GM12891 (cell line): ENCODE measurements at regions not wholly inside any gene's neighbourhood (a gene's known extent, or its start where the extent isn't known, plus 50 kb on each side); places are given as distances from the start of the nearest gene placed in this dataset.
"Not testable (repeated sequence)": the region's sequence is repeated elsewhere in the genome, so short reads cannot be mapped to it uniquely, and the experiment has no call there.

Source experiments
- DNase-seq: peaks from one replicate; pipeline ENCODE4 v3.0.0; 2011; ENCODE audit warnings: low spot score; ENCODE audit not compliant: insufficient read length
- FAIRE-seq: peaks from 2 replicates; lab custom pipeline; 2011; peaks lifted over from hg19 to GRCh38; lab: Jason Lieb, UNC
- PAX5 ChIP-seq: IDR thresholded peaks from 2 replicates; pipeline ENCODE4 v1.6.1; 2011; ENCODE audit warnings: low read length, moderate library complexity, mild to moderate bottlenecking; ENCODE audit not compliant: insufficient read depth, severe bottlenecking
- POLR2A ChIP-seq: IDR thresholded peaks from 2 replicates; pipeline ENCODE4 v1.6.1; 2011; ENCODE audit warnings: low read depth, low read length, control low read depth
- POLR2AphosphoS5 ChIP-seq: IDR thresholded peaks from 2 replicates; pipeline ENCODE4 v1.6.1; 2011; ENCODE audit warnings: low read depth, low read length, control low read depth
- POU2F2 ChIP-seq: IDR thresholded peaks from 2 replicates; pipeline ENCODE4 v1.6.1; 2011; ENCODE audit warnings: low read depth, mild to moderate bottlenecking, control low read depth, low read length, moderate library complexity
- SPI1 ChIP-seq: IDR thresholded peaks from 2 replicates; pipeline ENCODE4 v1.6.1; 2011; ENCODE audit warnings: low read depth, low read length, control low read depth
- TAF1 ChIP-seq: IDR thresholded peaks from 2 replicates; pipeline ENCODE4 v1.6.1; 2011; ENCODE audit warnings: low read depth, low read length, control low read depth

DNA sequence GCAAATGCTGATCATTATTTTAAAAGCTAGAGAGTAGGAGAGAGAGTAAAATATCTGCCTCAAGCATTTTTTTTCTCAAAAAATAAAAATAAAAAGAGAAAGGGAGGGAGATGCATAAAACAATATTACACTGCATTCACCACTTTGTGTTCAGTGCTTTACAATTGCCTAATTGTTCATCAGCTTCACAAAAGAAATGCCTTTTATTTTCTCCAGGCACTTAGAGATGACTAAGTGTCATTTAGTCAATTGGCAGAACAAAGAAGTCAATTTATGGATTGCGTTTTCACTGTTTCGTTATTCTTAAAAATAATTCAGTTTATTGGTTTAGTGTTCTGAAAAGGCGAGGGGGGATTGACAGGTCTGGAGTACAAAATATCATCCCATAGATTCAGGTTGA is 232.5 kb upstream of the CCNH start:
- no peak for FAIRE-seq
- DNase-seq: no peak
- TF ChIP-seq POLR2AphosphoS5: no peak

DNA sequence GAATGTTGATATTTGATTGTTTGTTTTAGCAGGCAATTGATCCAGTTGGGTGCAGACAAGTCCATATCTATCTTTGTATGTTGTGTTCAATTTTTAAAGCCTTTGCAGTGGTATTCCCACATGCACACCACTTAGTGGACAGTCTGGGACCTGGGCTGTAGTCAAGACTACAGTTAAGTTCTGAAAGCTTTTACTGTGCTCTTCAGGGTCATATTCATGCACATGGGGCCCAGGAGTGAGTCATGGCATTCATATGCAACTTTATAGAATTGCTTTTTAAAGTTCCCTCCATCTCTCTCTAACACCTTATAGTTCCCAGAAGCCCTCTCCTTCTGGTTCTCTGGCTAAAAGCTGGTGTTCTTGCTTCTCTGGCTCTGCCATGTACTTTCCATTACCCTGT is 228.2 kb upstream of the CCNH start:
- DNase-seq: no peak
- no peak for FAIRE-seq
- TF ChIP-seq PAX5: no peak
- TF ChIP-seq POU2F2: no peak
- no peak for TF ChIP-seq POLR2AphosphoS5
- TF ChIP-seq SPI1: no peak
- TF ChIP-seq TAF1: no peak
- no peak for TF ChIP-seq POLR2A

DNA sequence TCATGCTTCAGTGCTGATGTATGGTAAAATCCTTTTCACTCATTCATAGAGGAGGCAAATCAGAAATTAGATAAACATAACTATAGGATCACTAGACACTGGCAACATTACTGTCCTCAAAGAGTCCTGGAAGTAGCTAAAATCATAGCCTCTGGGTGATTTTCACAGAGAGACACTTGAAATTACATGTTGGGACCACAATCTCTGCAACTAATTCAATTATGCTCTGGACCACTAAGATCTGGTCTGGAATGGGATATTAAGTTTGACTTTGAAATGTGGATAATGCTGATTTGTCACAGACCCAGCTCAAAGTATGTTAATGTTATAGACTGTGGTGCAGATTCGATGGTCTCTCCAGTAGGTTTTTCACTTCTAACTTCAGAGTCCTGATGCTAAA is 214.6 kb upstream of the CCNH start:
- no peak for DNase-seq
- TF ChIP-seq SPI1 (no peak), TAF1 (no peak), PAX5 (no peak), POLR2A (no peak), POLR2AphosphoS5 (no peak), POU2F2 (no peak)
- FAIRE-seq: no peak

DNA sequence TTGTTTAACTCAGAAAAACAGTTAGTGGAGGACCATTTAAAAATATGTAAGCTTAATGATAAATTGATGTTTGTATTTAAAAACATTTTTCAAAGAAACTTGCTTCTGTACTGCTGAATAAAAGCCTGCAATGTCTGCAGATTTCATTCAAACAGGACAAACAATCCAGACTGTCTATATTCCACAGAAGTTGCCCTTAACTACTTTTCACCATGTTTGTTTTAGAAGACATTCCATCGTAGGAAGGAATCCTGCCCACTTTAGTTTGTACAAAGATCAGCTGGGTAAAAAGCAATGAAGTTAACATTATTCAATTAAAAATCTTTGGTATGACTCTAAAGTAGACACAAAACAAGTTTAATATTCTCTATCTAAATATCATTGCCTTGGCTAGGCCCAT is 195.7 kb upstream of the CCNH start:
- FAIRE-seq (no peak), DNase-seq (no peak)
- TF ChIP-seq SPI1 (no peak), POLR2AphosphoS5 (no peak), TAF1 (no peak), PAX5 (no peak), POU2F2 (no peak), POLR2A (no peak)

DNA sequence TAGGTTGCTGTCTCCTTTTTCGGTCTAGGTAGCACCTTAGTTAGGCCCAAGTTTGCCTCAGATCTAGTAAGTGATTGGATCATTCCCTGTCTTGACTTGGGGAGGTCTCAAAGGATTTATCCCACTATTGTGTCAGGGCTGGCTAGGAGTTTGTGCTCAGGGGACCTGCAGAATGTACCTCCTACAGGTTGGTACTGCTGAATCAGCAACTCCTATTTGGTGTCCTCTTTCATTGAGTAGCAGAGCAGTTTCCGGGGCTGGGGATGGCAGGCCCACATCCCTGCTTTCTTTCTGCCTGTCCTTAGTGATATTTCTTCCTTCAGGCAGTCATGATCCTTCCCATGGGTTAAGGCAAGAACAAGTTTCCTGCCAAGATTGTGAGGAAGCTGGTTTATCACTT is 192.9 kb upstream of the CCNH start:
- DNase-seq (no peak), FAIRE-seq (no peak)
- TF ChIP-seq PAX5 (no peak), POLR2A (no peak), TAF1 (no peak), SPI1 (no peak), POLR2AphosphoS5 (no peak), POU2F2 (no peak)

DNA sequence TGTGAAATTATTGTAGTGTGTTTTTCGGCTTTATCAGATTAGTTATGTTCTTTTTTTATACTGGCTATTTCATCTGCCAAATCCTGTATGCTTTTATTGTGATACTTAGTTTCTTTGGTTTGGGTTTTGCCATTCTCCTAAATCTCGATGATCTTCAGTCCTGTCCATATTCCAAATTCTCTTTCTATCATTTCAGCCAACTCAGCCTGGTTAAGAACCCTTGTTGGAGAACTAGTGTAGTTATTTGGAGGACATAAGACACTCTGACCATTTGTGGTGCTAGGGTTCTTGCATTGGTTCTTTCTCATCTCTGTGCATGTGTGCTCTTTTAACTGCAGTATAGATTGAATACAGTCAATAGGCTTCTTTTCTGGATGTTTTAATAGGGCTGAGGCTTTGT is 187.0 kb upstream of the CCNH start:
- TF ChIP-seq SPI1 (no peak), POLR2A (no peak)
- DNase-seq (no peak), FAIRE-seq (no peak)

DNA sequence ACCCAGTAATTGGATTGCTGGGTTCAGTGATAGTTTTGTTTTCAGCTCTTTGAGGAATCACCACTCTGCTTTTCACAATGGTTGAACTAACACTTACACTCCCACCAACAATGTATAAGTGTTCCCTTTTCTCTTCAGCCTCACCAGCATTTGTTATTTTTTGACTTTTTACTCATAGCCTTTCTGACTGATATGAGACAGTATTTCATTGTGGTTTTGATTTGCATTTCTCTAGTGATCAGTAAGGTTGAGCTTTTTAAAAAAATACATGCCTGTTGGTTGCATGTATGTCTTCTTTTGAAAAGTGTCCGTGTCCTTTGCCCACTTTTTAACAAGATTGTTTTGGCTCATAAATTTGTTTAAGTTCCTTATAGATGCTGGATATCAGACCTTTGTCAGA is 185.7 kb upstream of the CCNH start:
- DNase-seq: no peak
- no peak for FAIRE-seq
- TF ChIP-seq TAF1: no peak
- no peak for TF ChIP-seq POLR2A
- no peak for TF ChIP-seq PAX5
- TF ChIP-seq POU2F2: no peak
- TF ChIP-seq POLR2AphosphoS5: no peak
- no peak for TF ChIP-seq SPI1

DNA sequence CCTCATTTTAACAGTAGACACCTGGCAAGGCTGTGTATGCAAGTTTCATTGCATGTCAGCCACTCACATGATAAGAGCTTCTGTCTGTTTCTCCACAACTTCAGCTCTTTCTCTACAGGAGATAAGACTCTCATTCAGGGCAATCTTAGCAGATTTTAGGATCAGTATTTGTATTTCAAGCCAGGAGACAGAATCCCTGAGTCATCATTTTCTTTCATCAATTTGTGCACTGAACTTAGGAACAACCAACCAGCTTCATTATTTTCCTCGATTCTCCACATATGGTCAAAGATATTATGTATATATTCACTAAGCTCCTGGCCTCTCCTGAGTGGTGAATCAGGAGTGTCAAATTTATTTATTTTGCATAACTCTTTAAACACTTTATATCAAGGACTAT is 181.8 kb upstream of the CCNH start:
- DNase-seq: no peak
- FAIRE-seq: no peak
- no peak for TF ChIP-seq POLR2AphosphoS5
- no peak for TF ChIP-seq POU2F2
- no peak for TF ChIP-seq TAF1
- TF ChIP-seq POLR2A: no peak
- no peak for TF ChIP-seq PAX5
- no peak for TF ChIP-seq SPI1

DNA sequence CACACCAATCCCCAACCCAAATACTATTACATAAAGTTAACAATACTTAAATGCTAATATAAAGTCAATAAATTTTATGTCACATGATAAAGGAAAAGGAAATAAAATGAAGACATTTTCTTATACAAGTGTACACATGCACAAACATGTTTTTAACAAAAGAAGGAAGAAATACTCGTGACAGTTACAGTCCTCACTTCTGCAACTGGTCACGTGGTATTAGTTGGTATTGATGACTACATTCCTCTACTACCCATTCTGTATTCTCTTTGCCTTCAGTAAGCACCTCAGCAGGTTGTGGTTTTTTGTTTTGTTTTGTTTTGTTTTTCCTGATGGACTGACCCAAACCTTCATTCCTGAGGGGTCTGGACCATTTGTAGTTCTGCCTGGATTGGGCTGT is 176.9 kb upstream of the CCNH start:
- TF ChIP-seq POU2F2 (no peak), POLR2AphosphoS5 (no peak), SPI1 (no peak), TAF1 (no peak), PAX5 (no peak), POLR2A (no peak)
- DNase-seq (no peak), FAIRE-seq (no peak)

DNA sequence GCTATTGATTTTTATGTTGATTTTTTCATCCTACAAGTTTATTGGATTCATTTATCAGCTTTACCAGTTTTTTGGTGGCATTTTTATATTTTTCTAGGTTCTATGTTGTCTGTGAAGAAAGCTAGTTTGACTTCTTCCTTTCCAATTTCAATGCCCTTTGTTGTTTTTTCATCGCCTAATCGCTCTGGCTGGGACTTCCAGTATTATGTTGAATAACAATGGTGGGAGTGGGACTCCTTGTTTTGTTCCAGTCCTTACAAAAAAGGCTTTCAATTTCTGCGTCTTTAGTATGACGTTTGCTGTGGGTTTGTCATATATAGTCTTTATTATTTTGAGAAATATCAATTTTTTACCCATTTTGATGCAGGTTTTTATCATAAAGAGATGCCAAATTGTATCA is 175.6 kb upstream of the CCNH start:
- FAIRE-seq: no peak
- DNase-seq: no peak
- no peak for TF ChIP-seq TAF1
- TF ChIP-seq POU2F2: no peak
- TF ChIP-seq SPI1: no peak
- no peak for TF ChIP-seq POLR2AphosphoS5
- no peak for TF ChIP-seq PAX5
- no peak for TF ChIP-seq POLR2A

DNA sequence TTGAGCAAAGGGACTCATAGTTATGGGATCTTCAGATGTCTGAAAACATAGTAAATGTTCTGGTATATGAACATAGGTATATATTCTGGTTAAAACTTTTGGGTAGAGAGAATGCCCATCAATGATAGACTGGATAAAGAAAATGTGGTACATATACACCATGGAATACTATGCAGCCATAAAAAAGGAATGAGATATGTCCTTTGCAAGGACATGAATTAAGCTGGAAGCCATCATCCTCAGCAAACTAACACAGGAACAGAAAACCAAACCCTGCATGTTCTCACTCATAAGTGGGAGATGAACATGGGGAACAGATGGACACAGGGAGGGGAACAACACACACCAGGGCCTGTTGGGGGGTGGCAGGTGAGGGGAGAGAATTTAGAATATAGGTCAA is 171.0 kb upstream of the CCNH start:
- FAIRE-seq: peak; percentile 16
- not testable (repeated sequence) for DNase-seq

DNA sequence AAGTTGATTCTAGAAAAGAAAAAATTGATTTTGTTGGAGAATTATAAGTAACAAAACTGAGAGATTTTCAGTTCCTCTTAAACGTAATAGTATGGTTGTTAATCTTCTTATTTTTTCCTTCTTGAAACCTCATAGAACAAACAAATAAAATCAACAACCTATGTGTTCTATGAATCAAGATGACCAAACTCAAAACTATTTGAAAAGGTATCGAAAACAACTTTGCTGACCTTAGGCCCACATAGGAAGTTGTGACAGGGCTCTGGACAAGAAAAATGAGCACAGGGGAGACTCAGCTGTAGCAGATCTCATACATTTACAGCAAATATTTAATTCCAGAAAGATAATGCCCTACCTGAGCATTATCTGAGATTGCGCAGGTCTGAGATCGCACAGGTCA is 169.4 kb upstream of the CCNH start:
- FAIRE-seq (no peak), DNase-seq (no peak)
- TF ChIP-seq SPI1 (no peak), TAF1 (no peak), POU2F2 (no peak), PAX5 (no peak), POLR2A (no peak), POLR2AphosphoS5 (no peak)
